ENCODE measurements at regions not wholly inside any gene's neighbourhood (a gene's known extent, or its start where the extent isn't known, plus 50 kb on each side); places are given as distances from the start of the nearest gene placed in this dataset.

- TF ChIP-seq, protein P1, sequence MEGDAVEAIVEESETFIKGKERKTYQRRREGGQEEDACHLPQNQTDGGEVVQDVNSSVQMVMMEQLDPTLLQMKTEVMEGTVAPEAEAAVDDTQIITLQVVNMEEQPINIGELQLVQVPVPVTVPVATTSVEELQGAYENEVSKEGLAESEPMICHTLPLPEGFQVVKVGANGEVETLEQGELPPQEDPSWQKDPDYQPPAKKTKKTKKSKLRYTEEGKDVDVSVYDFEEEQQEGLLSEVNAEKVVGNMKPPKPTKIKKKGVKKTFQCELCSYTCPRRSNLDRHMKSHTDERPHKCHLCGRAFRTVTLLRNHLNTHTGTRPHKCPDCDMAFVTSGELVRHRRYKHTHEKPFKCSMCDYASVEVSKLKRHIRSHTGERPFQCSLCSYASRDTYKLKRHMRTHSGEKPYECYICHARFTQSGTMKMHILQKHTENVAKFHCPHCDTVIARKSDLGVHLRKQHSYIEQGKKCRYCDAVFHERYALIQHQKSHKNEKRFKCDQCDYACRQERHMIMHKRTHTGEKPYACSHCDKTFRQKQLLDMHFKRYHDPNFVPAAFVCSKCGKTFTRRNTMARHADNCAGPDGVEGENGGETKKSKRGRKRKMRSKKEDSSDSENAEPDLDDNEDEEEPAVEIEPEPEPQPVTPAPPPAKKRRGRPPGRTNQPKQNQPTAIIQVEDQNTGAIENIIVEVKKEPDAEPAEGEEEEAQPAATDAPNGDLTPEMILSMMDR (IDR thresholded peaks at IDR 0.05): no peak
- no peak for TF ChIP-seq POLR2AphosphoS5 (IDR thresholded peaks at IDR 0.05)
- no peak for TF ChIP-seq POLR2A (IDR thresholded peaks at IDR 0.05)
- no peak for TF ChIP-seq EP300 (IDR thresholded peaks at IDR 0.05; ENCODE audit: low read depth)
Measured at GRCh38 chr12:112665958-112666357, 125.6 kb upstream of the RPH3A start.
